BLaER1 (cell line): ENCODE measurements at regions not wholly inside any gene's neighbourhood (a gene's known extent, or its start where the extent isn't known, plus 50 kb on each side); places are given as distances from the start of the nearest gene placed in this dataset.
"Not testable (repeated sequence)": the region's sequence is repeated elsewhere in the genome, so short reads cannot be mapped to it uniquely, and the experiment has no call there.

Experiments used
- H3K27ac ChIP-seq: shearing (Covaris generic); formaldehyde crosslinking; 2 replicates; pipeline ENCODE4 v1.8.1; 2022
- H3K27me3 ChIP-seq: shearing (Covaris generic); formaldehyde crosslinking; 2 replicates; pipeline ENCODE4 v1.8.1; 2022
- H3K36me3 ChIP-seq: shearing (Covaris generic); formaldehyde crosslinking; 2 replicates; pipeline ENCODE4 v1.8.1; 2022
- H3K4me1 ChIP-seq: shearing (Covaris generic); formaldehyde crosslinking; 2 replicates; pipeline ENCODE4 v1.8.1; 2022
- H3K4me2 ChIP-seq: shearing (Covaris generic); formaldehyde crosslinking; 2 replicates; pipeline ENCODE4 v1.8.1; 2022
- H3K4me3 ChIP-seq: shearing (Covaris generic); formaldehyde crosslinking; 2 replicates; pipeline ENCODE4 v1.8.1; 2022
- H3K9ac ChIP-seq: shearing (Covaris generic); formaldehyde crosslinking; 2 replicates; pipeline ENCODE4 v1.8.1; 2022
- H3K9me3 ChIP-seq: shearing (Covaris generic); formaldehyde crosslinking; 2 replicates; pipeline ENCODE4 v1.8.1; 2022
- H4K20me1 ChIP-seq: shearing (Covaris generic); formaldehyde crosslinking; 2 replicates; pipeline ENCODE4 v1.8.1; 2022

- H3K4me2 ChIP-seq, H3K4me3 ChIP-seq, H4K20me1 ChIP-seq, H3K9me3 ChIP-seq, H3K36me3 ChIP-seq, H3K4me1 ChIP-seq, H3K27me3 ChIP-seq, H3K27ac ChIP-seq, H3K9ac ChIP-seq: not testable (repeated sequence)
Observed at GRCh38 chr9:63327211-63327610, 1957.8 kb downstream of the FOXD4L5 start.

- H3K27me3 ChIP-seq, H3K9ac ChIP-seq, H3K27ac ChIP-seq, H3K4me2 ChIP-seq, H3K36me3 ChIP-seq, H3K9me3 ChIP-seq, H3K4me1 ChIP-seq, H4K20me1 ChIP-seq, H3K4me3 ChIP-seq: not testable (repeated sequence)
Observed at GRCh38 chr9:63326665-63327064, 1958.3 kb downstream of the FOXD4L5 start.

GRCh38 chr9:63325696-63326095 is 1959.3 kb downstream of the FOXD4L5 start:
- not testable (repeated sequence) for H3K4me1 ChIP-seq, H3K27ac ChIP-seq, H4K20me1 ChIP-seq, H3K9me3 ChIP-seq, H3K9ac ChIP-seq, H3K27me3 ChIP-seq, H3K4me2 ChIP-seq, H3K36me3 ChIP-seq, H3K4me3 ChIP-seq

GRCh38 chr9:63318093-63318492 is 1966.9 kb downstream of the FOXD4L5 start:
- H3K36me3 ChIP-seq, H3K4me2 ChIP-seq, H3K4me1 ChIP-seq, H3K9ac ChIP-seq, H3K4me3 ChIP-seq, H3K9me3 ChIP-seq, H3K27ac ChIP-seq, H3K27me3 ChIP-seq, H4K20me1 ChIP-seq: not testable (repeated sequence)

- H3K9me3 ChIP-seq, H3K4me2 ChIP-seq, H3K27me3 ChIP-seq, H3K27ac ChIP-seq, H3K4me3 ChIP-seq, H3K9ac ChIP-seq, H3K4me1 ChIP-seq, H3K36me3 ChIP-seq, H4K20me1 ChIP-seq: not testable (repeated sequence)
Observed at GRCh38 chr9:63315387-63315786, 1969.6 kb downstream of the FOXD4L5 start.

DNA sequence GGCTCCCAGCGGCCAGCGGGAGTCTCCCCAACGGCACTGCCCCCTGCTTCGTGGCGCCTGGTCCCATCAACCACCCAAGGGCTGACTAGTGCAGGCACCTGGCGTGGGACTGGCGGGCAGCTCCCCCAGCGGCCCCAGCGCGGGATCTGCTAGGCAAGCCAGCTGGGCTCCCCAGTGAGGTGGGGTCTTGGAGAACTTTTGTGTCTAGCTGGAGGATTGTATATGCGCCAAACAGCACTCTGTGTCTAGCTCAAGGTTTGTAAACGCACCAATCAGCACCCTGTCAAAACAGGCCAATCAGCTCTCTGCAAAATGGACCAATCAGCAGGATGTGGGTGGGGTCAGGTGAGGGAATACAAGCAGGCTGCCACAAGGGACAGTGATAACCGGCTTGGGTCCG is 1988.2 kb downstream of the FOXD4L5 start:
- H3K9ac ChIP-seq, H3K27me3 ChIP-seq, H4K20me1 ChIP-seq, H3K4me3 ChIP-seq, H3K27ac ChIP-seq, H3K36me3 ChIP-seq, H3K9me3 ChIP-seq, H3K4me1 ChIP-seq, H3K4me2 ChIP-seq: not testable (repeated sequence)

- H3K36me3 ChIP-seq, H3K4me2 ChIP-seq, H3K27ac ChIP-seq, H3K4me1 ChIP-seq, H4K20me1 ChIP-seq, H3K4me3 ChIP-seq, H3K9me3 ChIP-seq, H3K9ac ChIP-seq, H3K27me3 ChIP-seq: not testable (repeated sequence)
Observed at GRCh38 chr9:63296366-63296765, 1988.6 kb downstream of the FOXD4L5 start.

DNA sequence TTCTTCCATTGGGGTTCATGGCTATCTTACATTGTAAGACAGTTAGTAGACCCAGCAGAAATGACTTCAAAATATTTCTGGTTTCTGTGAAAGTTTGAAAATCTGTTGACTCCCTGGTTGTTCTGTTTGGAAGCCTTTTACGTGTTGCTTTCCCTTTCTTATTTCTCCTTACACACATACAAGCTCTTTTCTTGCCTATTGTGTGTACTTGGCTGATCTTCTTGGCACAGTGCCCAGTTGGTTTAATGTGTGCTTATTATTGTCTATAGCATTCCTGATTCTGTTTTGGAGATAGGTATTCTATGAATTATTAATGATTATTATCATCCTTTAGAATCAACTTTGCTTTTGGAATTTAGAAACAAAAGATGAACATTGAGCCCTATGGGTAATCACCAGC is 1995.0 kb downstream of the FOXD4L5 start:
- H3K27ac ChIP-seq, H3K9ac ChIP-seq, H3K27me3 ChIP-seq, H3K4me2 ChIP-seq, H3K4me3 ChIP-seq, H3K4me1 ChIP-seq, H4K20me1 ChIP-seq, H3K9me3 ChIP-seq, H3K36me3 ChIP-seq: not testable (repeated sequence)
